NCI-H774 (cell line): ENCODE measurements at regions not wholly inside any gene's neighbourhood (a gene's known extent, or its start where the extent isn't known, plus 50 kb on each side); places are given as distances from the start of the nearest gene placed in this dataset.
"Not testable (repeated sequence)": the region's sequence is repeated elsewhere in the genome, so short reads cannot be mapped to it uniquely, and the experiment has no call there.

Experiments
- DNase-seq: peaks from one replicate; lab custom pipeline; 2025; lab: John Stamatoyannopoulos, UW

- no peak for DNase-seq
These were observed 163.9 kb downstream of the SMAD6 start for GRCh38 chr15:66865622-66866611.

DNA sequence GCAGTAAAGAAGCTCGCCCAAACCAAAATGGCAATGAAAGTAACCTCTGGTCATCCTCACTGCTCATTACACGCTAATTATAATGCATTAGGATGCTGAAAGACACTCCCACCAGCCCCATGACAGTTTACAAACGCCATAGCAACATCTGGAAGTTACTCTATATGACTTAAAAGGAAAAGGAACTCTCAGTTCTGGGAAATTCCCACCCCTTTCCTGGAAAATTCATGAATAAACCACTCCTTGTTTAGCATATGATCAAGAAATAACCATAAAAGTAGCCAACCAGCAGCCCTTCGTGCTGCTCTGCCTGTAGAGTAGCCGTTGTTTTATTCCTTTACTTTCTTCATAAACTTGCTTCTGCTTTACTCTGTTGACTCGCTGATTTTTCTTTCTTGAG is 164.6 kb downstream of the SMAD6 start:
- no peak for DNase-seq

DNA sequence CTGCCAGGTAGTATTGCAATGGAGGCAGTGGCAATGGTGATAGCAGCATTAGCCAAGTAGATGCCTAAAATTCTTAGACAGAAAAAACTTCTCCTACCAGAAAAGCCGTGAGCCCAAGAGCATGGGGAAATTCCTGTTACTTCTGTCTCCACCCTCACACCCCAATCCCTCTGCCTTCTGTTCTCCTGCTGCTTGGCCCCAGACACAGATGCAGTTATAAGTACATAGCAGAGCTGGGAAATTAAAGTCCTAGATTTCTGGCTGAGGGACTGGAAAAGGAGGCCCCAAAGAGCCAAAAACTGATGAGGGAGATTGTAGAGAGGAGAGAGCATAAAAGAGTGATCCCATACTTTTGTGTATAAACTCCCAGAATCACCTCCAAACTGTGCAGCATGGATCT is 166.9 kb downstream of the SMAD6 start:
- DNase-seq, result no peak

GRCh38 chr15:66870880-66871388 is 168.9 kb downstream of the SMAD6 start:
- no peak for DNase-seq

GRCh38 chr15:66872405-66872804 is 170.4 kb downstream of the SMAD6 start:
- no peak for DNase-seq

DNA sequence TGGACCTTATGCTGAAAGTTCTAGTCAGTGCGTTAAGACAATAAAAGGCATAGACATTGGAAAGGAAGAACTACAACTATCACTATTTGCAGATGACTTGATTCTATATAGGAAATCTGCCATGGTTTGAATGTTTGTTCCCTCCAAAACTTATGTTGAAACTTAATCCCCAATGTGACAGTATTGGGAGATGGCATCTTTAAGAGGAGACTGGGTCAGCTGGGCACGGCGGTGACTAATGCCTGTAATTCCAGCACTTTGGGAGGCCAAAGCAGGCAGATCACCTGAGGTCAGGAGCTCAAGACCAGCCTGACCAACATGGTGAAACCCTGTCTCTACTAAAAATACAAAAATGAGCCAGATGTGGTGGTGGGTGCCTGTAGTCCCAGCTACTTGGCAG is 171.3 kb downstream of the SMAD6 start:
- not testable (repeated sequence) for DNase-seq

- DNase-seq, result no peak
These were observed 171.8 kb downstream of the SMAD6 start for GRCh38 chr15:66873856-66874255.

DNA sequence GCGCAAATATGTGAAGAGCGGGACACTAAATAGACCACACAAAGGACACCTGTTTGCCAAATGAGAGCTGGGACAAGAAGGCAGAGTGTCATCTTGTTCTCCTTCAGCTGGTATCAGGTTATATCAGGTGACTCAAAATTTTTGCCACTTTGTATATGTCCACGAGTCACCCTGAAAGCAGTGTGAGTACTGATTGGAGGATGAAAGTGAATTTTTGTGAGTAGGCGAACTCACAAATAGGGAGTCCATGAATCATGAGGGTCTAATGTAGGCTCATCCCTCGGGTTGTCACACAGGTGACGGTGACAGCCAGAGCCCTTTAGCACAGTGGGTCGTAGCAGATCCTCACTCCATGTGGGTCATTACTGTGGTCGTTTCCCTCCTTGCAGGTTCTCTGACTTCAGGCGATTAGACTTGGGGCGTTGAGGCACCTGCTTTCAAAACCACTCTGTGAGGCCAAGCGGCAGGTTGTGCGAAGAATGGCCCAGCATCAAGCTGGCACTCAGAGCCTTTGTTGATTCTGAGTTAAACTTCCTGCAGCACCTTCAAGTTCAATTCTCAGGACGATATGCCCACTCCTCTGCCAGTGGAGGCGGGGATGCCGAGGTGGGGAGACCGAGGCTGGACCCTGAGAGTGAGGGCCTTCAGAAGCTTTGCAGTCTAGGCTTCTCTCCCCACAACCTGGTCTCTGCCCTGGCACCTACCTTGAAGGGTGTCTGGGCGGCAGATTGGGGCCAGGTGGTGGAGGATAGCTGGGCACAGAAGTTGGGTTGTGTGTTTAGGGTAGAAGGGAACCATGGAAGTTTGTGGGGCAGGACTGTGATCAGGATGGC is 173.8 kb downstream of the SMAD6 start:
- no peak for DNase-seq

DNA sequence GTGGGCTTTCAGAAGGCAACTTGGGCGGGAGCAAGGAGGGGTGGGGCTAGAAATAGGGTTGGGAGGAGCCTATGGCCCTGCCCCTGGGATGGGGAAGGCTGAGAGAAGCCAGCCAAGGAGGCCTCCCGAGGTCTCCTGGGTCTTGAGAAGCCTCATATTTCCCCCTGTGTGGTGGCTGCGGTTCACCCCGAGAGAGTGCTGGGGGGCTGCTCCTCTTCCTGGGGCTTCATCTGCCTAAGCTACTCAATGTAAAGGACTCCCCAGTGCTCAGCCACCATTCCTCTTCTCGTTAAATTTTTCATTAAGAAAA is 174.3 kb downstream of the SMAD6 start:
- DNase-seq, result no peak

GRCh38 chr15:66876731-66877476 is 174.9 kb downstream of the SMAD6 start:
- no peak for DNase-seq

DNA sequence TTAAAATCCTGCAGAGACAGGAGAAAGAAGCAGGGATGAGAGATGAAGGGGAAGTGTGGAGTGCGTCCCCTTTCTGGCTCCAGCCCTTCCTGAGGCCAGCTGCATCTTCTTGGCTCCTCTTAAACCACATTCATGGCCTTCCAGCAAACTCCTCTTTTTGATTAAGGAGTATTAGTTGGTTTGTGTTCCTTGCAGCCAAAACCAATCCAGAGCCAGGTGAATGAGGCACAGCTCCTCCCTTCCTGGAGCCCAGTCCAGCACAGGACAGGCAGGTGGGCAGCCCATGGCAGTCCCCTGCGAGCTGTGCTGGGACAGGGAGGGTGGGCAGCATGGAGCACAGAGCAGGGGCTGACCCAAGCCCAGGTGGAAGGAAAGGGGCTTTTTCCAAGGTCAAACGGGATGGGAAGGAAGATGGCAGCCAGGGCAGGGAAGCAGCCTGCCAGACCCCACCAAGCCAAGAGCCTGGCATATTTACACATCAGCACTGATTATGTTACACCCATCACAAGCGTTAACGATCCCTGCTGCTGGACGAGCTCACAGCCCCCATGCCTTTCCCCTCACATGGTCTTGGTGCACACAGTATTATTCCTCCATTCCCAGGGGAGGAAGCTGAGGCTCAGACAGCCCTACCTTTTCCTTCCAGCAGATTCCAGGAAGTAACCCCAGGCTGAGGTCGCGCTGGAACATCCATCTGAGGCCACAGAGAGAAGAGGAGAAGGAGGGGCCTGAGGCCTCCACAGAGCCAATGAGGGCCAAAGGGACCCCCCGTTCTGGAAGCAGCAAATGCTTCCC is 175.6 kb downstream of the SMAD6 start:
- DNase-seq, result no peak

GRCh38 chr15:66878761-66879160 is 176.7 kb downstream of the SMAD6 start:
- no peak for DNase-seq

GRCh38 chr15:66879531-66880368 is 177.7 kb downstream of the SMAD6 start:
- DNase-seq, result no peak

DNA sequence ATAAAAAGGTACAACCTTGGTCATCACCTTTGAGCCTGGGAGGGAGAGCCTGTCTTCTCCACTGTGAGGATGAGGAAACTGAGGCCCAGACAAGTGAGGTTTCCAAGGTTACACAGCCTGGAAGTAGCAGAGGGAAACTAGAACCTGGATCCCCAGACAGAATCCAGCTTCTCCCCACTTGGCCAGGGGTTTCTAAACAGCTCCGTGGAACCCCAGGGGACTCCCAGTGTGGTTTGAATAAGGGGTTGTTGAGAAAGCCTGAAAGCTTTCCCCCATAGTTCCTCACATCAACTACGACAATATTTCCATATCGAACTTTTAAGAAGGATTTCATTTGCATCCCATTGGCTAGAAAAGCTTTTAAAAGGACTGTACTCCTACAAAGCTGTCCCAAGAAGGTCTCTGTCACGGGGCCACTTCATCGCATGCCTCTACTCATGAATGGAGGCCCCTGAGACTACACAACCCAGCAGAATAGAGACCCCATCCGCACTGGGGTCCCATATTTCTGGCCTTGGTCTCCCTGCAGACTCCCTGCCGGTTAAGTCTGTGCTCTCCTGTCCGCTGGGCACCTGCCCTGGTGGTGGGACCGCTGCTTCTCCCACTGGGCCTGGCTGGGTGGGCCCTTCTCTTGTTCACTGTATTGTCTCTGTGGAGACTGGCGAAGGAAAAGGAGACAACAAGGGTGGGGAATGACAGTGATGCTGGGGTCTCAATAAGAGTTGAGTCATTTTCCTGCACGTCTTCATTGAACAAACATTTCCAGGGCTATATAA is 178.5 kb downstream of the SMAD6 start:
- DNase-seq, result no peak

DNA sequence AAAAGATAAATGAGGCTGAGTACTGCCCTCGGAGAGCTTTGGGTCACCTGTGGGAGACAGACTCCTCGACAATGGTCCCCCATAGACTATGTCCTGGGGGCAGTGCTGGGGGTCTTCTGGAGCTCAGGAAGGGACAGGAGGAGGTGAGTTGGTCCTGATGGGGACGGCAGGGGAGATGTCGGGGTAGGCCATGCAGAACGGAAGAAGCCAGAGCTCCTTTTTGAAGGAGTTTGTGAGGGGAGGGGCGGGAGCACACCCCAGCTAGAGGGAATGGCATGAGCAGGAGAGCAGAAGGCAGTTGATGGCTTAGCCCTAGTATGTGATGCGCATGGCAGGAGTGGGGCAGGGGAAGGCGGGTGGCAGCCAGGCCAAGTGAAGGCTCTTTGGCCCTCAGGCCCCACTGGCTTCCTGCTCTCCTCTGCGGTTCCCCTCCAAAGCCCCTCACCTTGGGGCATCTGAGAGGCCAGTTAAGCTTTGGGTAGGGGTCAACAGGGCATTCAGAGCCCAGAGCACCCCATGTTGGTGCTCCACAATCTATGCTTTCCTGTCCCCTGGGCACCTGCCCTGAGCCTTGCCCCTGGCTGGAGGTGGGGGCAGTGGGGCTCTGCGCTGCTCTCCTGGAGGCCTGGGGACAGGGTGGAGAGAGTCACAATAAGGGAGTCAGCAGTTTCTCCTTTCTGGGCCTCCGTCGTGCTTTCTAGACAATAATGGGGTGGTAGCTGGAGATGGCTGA is 179.3 kb downstream of the SMAD6 start:
- DNase-seq, result no peak

DNA sequence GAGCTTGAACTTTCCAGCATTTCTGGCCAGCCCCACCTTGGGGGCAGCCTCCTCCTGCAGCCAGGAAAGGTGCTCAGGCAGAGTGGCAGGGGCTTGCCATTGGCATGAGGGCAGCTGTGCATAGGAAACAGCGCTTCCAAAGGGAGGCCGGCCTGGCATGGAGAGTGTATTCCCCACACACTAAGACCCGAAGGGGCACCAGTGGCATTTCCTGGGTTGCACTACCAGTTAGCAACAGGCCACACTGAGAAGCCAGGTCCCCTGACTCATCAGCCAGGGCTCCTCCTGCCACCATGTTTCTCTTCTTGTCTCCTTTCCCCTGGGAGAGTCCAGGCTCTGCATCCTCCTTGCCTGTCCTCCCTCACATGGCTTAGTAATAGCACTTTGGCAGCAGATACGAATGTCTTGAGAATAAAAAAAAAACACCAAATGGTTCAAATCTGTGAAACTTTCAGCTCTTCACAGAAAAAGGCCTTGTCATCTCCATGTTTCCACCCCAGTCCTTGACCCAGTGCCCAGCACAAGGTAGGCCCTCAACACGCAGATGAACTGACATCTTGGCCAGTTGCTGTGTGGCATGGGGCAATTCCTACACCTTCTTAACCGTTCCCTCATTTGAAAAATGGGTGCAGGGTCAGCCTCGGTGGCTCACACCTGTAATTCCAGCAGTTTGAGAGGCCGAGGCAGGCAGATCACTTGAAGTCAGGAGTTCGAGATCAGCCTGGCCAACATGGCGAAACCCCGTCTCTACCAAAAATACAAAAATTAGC is 180.4 kb downstream of the SMAD6 start:
- DNase-seq, result no peak

DNA sequence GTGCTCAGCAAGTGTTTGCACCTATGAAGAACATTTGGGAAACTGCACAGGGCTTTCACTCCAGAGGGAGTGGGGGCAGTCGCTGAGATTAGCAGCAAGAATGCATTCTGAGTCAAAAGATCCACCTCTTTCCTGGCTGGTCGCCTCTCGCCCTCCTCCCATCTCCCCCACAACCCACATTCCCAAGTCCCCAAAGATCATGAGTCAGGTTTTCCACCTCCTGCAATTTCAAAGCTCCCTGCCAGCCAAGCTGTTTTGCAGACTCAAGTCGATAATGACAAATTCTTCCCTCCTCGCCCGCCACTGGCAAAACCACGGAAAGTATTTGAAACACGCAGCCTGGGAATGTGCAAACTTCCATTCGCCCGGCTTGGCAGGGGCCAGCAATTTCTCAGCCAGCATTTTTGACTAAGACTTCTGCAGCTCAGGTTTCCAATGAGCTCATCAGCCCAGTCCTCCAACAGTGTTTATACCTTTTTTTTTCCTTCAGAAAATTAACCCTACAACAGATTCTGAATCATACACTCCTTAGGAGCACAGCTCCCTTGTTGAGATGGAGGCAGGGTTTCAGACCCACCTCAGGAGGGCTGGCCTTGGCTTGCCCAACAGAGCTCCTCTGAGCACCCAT is 181.4 kb downstream of the SMAD6 start:
- DNase-seq, result no peak
